Loucy (cell line): ENCODE measurements at regions not wholly inside any gene's neighbourhood (a gene's known extent, or its start where the extent isn't known, plus 50 kb on each side); places are given as distances from the start of the nearest gene placed in this dataset.

Experiments used
- CTCF ChIP-seq: fragments of 200-600 bp; sonication (generic); conservative IDR thresholded peaks from 2 replicates; pipeline ENCODE4 v1.5.1; 2014; ENCODE audit warnings: mild to moderate bottlenecking, antibody characterized with exemption, low read length
- EZH2phosphoT487 ChIP-seq: fragments of 200-600 bp; IDR thresholded peaks from 2 replicates; pipeline ENCODE4 v1.6.1; 2018; ENCODE audit warnings: antibody characterized with exemption, mild to moderate bottlenecking, moderate library complexity, borderline replicate concordance

GRCh38 chr6:133701633-133702331 is 187.1 kb upstream of the TCF21 start:
- TF ChIP-seq CTCF: no peak
- no peak for TF ChIP-seq EZH2phosphoT487
